Fibroblast of skin of scalp (primary cell): ENCODE measurements at regions not wholly inside any gene's neighbourhood (a gene's known extent, or its start where the extent isn't known, plus 50 kb on each side); places are given as distances from the start of the nearest gene placed in this dataset.

Experiments used
- DNase-seq: peaks from one replicate; pipeline ENCODE4 v3.0.0-alpha.2; 2013

- no peak for DNase-seq
Measured at GRCh38 chr4:1463088-1463926, 57.1 kb upstream of the NKX1-1 start.

GRCh38 chr4:1462768-1463075 is 56.5 kb upstream of the NKX1-1 start:
- no peak for DNase-seq

GRCh38 chr4:1462009-1462767 is 55.9 kb upstream of the NKX1-1 start:
- no peak for DNase-seq

GRCh38 chr4:1460967-1461868 is 55.0 kb upstream of the NKX1-1 start:
- no peak for DNase-seq

GRCh38 chr4:1459722-1460511 is 53.7 kb upstream of the NKX1-1 start:
- DNase-seq = no peak

- DNase-seq = no peak
Measured at GRCh38 chr4:1459081-1459721, 53.0 kb upstream of the NKX1-1 start.

GRCh38 chr4:1458581-1458980 is 52.3 kb upstream of the NKX1-1 start:
- no peak for DNase-seq
